HG03460 (cell line): ENCODE measurements at regions not wholly inside any gene's neighbourhood (a gene's known extent, or its start where the extent isn't known, plus 50 kb on each side); places are given as distances from the start of the nearest gene placed in this dataset.

Source experiments
- ATAC-seq: cut with Tn5 transposase; IDR thresholded peaks from one replicate; pipeline ENCODE4 v1.9.1; 2021; ENCODE audit not compliant: unreplicated experiment

GRCh38 chr20:16123623-16124022, 449.6 kb downstream of the KIF16B start:
- ATAC-seq, result no peak

- no peak for ATAC-seq
Observed at GRCh38 chr20:16119909-16120308, 453.3 kb downstream of the KIF16B start.

GRCh38 chr20:16115911-16116552, 457.2 kb downstream of the KIF16B start:
- ATAC-seq, result no peak

GRCh38 chr20:16113736-16114135, 459.5 kb downstream of the KIF16B start:
- ATAC-seq, result no peak

GRCh38 chr20:16111852-16112412, 461.3 kb downstream of the KIF16B start:
- ATAC-seq, result no peak

- ATAC-seq, result no peak
Observed at GRCh38 chr20:16111172-16111832, 461.9 kb downstream of the KIF16B start.

GRCh38 chr20:16107172-16107870, 465.9 kb downstream of the KIF16B start:
- no peak for ATAC-seq

GRCh38 chr20:16106191-16106849, 466.9 kb downstream of the KIF16B start:
- no peak for ATAC-seq

GRCh38 chr20:16104783-16105182, 468.5 kb downstream of the KIF16B start:
- no peak for ATAC-seq
